ENCODE measurements at regions not wholly inside any gene's neighbourhood (a gene's known extent, or its start where the extent isn't known, plus 50 kb on each side); places are given as distances from the start of the nearest gene placed in this dataset.

- no peak for FAIRE-seq
- Histone ChIP-seq H2AFZ (ENCODE audit: low read depth, low read length) (no peak overlapping the region), H3K27me3 (ENCODE audit: control insufficient read depth in 2 of 2, insufficient read depth in 2 of 2, low read length in 2 of 2) (no peaks in the 10 kb centered on the region), H3K4me1 (ENCODE audit: control insufficient read depth, extremely low read depth, insufficient read depth, low read length) (no peaks in the 10 kb centered on the region), H3K36me3 (ENCODE audit: control insufficient read depth in 2 of 2, extremely low read depth in 1 of 2, insufficient read depth in 2 of 2, low read length in 2 of 2) (no peaks in the 10 kb centered on the region), H3K79me2 (ENCODE audit: control insufficient read depth, insufficient read depth, low read length) (no peaks in the 10 kb centered on the region), H4K20me1 (replicated peaks; ENCODE audit: control insufficient read depth, extremely low read depth, insufficient read depth, low read length) (no peaks in the 10 kb centered on the region), H3K4me3 (replicated peaks in 1 of 3; ENCODE audit: insufficient read depth in 1 of 3, low read depth in 1 of 3, low read length in 3 of 3) (no peak overlapping the region), H3K9me3 (replicated peaks; ENCODE audit: control insufficient read depth, insufficient read depth, low read length) (peaks cover 2% of the 10 kb centered on the region), H3K4me2 (ENCODE audit: insufficient read depth, low read length) (no peak overlapping the region), H3K9me1 (replicated peaks; ENCODE audit: control insufficient read depth, extremely low read depth, insufficient read depth, low read length) (no peaks in the 10 kb centered on the region), H3K27ac (ENCODE audit: insufficient read depth, low read depth, low read length) (no peak overlapping the region), H3K9ac (replicated peaks; ENCODE audit: extremely low read depth, insufficient read depth, low read length) (no peak overlapping the region)
- POLR2A ChIA-PET = no interaction called here
- intact Hi-C loops (cut with micrococcal nuclease) = no loop called here
- TF ChIP-seq MYC (IDR thresholded peaks at IDR 0.05; ENCODE audit: low read depth, low read length) = no peak
- TF ChIP-seq POLR2A (IDR thresholded peaks at IDR 0.05; ENCODE audit: low read depth, low read length) = no peak
- no peak for TF ChIP-seq EZH2 (IDR thresholded peaks at IDR 0.05; ENCODE audit: borderline replicate concordance, low read depth, low read length, severe bottlenecking)
- no peak for TF ChIP-seq CTCF (IDR thresholded peaks at IDR 0.05; ENCODE audit: extremely low read depth in 1 of 2, insufficient read depth in 1 of 2, low read depth in 1 of 2, low read length in 2 of 2)
- TF ChIP-seq MAX (IDR thresholded peaks at IDR 0.05; ENCODE audit: insufficient read depth, insufficient read length) = no peak
- TF ChIP-seq JUN (IDR thresholded peaks at IDR 0.05; ENCODE audit: borderline replicate concordance, insufficient read depth, insufficient read length, low read depth) = no peak
- TF ChIP-seq POLR2AphosphoS5 (IDR thresholded peaks at IDR 0.05; ENCODE audit: insufficient read depth, low read depth, low read length) = no peak
- TF ChIP-seq FOS (IDR thresholded peaks at IDR 0.05; ENCODE audit: borderline replicate concordance, insufficient read depth, low read length) = no peak
- no peak for TF ChIP-seq GATA2 (IDR thresholded peaks at IDR 0.05; ENCODE audit: insufficient read depth, insufficient read length, low read depth, low read length)
- dilution Hi-C loops (cut with MboI; ENCODE audit: extremely low pct_ligation_motif_present, low sequenced_read_pairs) = no loop called here
- CTCF ChIA-PET = no interaction called here
- no peak for DNase-seq (ENCODE audit: low read depth, low spot score)
- no TSS peak for BruUV-seq (replicated peaks)
Observed at GRCh38 chr3:1830851-1831250, 267.8 kb upstream of the CNTN4 start.
